BJ (cell line): ENCODE measurements at regions not wholly inside any gene's neighbourhood (a gene's known extent, or its start where the extent isn't known, plus 50 kb on each side); places are given as distances from the start of the nearest gene placed in this dataset.

ENCODE experiments used
- CTCF ChIA-PET: fragments of 350-600 bp; formaldehyde crosslinking; extraction: SDS; loops from one replicate; lab custom pipeline; 2021; ENCODE audit warnings: antibody characterized with exemption, inconsistent platforms; lab: Yijun Ruan, JAX
- POLR2A ChIA-PET: fragments of 300-600 bp; sonication (Branson Sonifier 250); formaldehyde crosslinking; extraction: SDS; loops from one replicate; lab custom pipeline; 2021; ENCODE audit warnings: antibody characterized with exemption; lab: Charles Lee
- DNase-seq: peaks from one replicate; pipeline ENCODE4 v3.0.0-alpha.2; 2011; ENCODE audit warnings: low read depth
- H3K27me3 ChIP-seq: 2 replicates; pipeline ENCODE4 v1.6.0; 2011; ENCODE audit warnings: low read length; ENCODE audit not compliant: control insufficient read depth, insufficient read depth
- H3K36me3 ChIP-seq: 2 replicates; pipeline ENCODE4 v1.5.1; 2011; ENCODE audit warnings: low read length; ENCODE audit not compliant: control insufficient read depth, insufficient read depth
- H3K4me3 ChIP-seq: 2 replicates; pipeline ENCODE4 v1.5.1; 2011; ENCODE audit warnings: low read depth, mild to moderate bottlenecking, control low read depth, low read length
- TF ChIP-seq, protein P1 (sequence below): IDR thresholded peaks from 2 replicates; pipeline ENCODE4 v1.5.1; 2011; ENCODE audit warnings: low read depth, mild to moderate bottlenecking, control low read depth, inconsistent platforms, low read length, moderate library complexity; ENCODE audit not compliant: insufficient read depth

GRCh38 chr14:36441283-36441682 lies 78.7 kb downstream of the NKX2-1 start:
- ChIA-PET POLR2A (no interaction called here), CTCF (interaction anchor here (0.6 kb wide), 1 partner anchor 25 kb away, joined by 4 read pairs; no protein-coding TSS in a partner anchor)
- Histone ChIP-seq H3K36me3 (no peaks in the 10 kb centered on the region), H3K27me3 (no peaks in the 10 kb centered on the region), H3K4me3 (no peak overlapping the region)
- TF ChIP-seq, protein P1, sequence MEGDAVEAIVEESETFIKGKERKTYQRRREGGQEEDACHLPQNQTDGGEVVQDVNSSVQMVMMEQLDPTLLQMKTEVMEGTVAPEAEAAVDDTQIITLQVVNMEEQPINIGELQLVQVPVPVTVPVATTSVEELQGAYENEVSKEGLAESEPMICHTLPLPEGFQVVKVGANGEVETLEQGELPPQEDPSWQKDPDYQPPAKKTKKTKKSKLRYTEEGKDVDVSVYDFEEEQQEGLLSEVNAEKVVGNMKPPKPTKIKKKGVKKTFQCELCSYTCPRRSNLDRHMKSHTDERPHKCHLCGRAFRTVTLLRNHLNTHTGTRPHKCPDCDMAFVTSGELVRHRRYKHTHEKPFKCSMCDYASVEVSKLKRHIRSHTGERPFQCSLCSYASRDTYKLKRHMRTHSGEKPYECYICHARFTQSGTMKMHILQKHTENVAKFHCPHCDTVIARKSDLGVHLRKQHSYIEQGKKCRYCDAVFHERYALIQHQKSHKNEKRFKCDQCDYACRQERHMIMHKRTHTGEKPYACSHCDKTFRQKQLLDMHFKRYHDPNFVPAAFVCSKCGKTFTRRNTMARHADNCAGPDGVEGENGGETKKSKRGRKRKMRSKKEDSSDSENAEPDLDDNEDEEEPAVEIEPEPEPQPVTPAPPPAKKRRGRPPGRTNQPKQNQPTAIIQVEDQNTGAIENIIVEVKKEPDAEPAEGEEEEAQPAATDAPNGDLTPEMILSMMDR = no peak
- DNase-seq = no peak

DNA sequence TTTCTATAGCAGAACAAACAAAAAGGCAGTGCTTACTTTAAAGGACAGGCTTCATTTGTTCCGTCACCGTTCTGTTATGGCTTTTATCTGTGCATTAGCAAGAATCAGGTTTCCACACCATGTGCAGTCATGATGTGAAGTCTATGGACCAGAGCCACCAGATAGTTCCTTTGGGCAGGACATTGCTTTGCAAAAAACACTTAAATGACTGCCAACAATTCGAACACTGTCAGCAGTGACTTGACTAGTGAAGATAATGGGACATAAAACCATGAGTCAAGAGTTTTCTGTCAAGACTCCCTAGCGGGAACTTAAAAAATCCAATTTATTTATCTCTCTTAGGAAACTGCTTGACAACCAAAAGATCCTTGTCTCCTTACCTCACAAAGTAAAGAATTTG lies 80.3 kb downstream of the NKX2-1 start:
- TF ChIP-seq, protein P1 = no peak
- Histone ChIP-seq H3K27me3 (no peaks in the 10 kb centered on the region), H3K4me3 (no peak overlapping the region), H3K36me3 (no peaks in the 10 kb centered on the region)
- no peak for DNase-seq
- POLR2A ChIA-PET = no interaction called here
- CTCF ChIA-PET = no interaction called here

DNA sequence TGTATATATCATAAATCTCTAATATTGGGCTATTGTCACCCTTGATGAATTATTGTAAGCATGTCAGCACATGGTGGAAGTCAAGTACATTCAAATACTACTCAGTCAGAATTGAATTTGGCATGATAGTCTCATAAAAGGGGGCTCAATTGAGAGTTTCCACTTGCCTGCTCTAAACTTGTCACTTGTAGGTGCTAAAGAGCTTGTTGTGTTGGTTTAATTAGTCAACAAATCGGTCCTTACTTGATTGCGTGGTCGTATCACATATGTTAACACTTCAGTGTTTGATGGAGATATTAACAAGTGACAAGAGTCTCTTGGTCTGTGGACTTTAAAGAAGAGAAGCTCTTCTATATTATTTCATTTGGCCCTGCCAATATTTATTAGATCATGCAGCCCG lies 81.1 kb downstream of the NKX2-1 start:
- ChIA-PET CTCF (no interaction called here), POLR2A (no interaction called here)
- Histone ChIP-seq H3K27me3 (no peaks in the 10 kb centered on the region), H3K4me3 (no peak overlapping the region), H3K36me3 (no peaks in the 10 kb centered on the region)
- TF ChIP-seq, protein P1 = no peak
- DNase-seq = no peak

- POLR2A ChIA-PET = no interaction called here
Measured at GRCh38 chr14:36430662-36431084, 89.4 kb downstream of the NKX2-1 start.

GRCh38 chr14:36430169-36430568 lies 89.9 kb downstream of the NKX2-1 start:
- Histone ChIP-seq H3K4me3 (no peak overlapping the region), H3K36me3 (no peaks in the 10 kb centered on the region), H3K27me3 (no peaks in the 10 kb centered on the region)
- ChIA-PET CTCF (no interaction called here), POLR2A (no interaction called here)
- TF ChIP-seq, protein P1 = no peak
- no peak for DNase-seq

More at GRCh38 chr14:36430662-36431084, 89.4 kb downstream of the NKX2-1 start:
- no peaks in the 10 kb centered on the region for H3K27me3 ChIP-seq
- no peak overlapping the region for H3K4me3 ChIP-seq
- DNase-seq = no peak
- CTCF ChIA-PET = no interaction called here
- TF ChIP-seq, protein P1 = no peak
- no peaks in the 10 kb centered on the region for H3K36me3 ChIP-seq
